Neural crest cell (in vitro differentiated cells): ENCODE measurements at regions not wholly inside any gene's neighbourhood (a gene's known extent, or its start where the extent isn't known, plus 50 kb on each side); places are given as distances from the start of the nearest gene placed in this dataset.

Experiments
- DNase-seq: peaks from one replicate; pipeline ENCODE4 v3.0.0; 2021; ENCODE audit warnings: low read depth, mixed read lengths, low spot score
- H3K27ac Mint-ChIP-seq: one replicate; pipeline ENCODE4 v1.8.0; 2021; ENCODE audit warnings: mild to moderate bottlenecking, mixed read lengths; ENCODE audit not compliant: unreplicated experiment
- H3K27me3 Mint-ChIP-seq: 2 replicates; pipeline ENCODE4 v1.8.0; 2021; ENCODE audit warnings: low read depth, mild to moderate bottlenecking, mixed read lengths
- H3K36me3 Mint-ChIP-seq: 2 replicates; pipeline ENCODE4 v1.8.0; 2021; ENCODE audit warnings: low read depth, mild to moderate bottlenecking, mixed read lengths
- H3K4me1 Mint-ChIP-seq: 2 replicates; pipeline ENCODE4 v1.8.0; 2021; ENCODE audit warnings: mixed read lengths
- H3K4me3 Mint-ChIP-seq: one replicate; pipeline ENCODE4 v1.8.0; 2021; ENCODE audit warnings: mild to moderate bottlenecking, mixed read lengths
- H3K9me3 Mint-ChIP-seq: 2 replicates; pipeline ENCODE4 v1.8.0; 2021; ENCODE audit warnings: mixed read lengths
- CTCF ChIP-seq: fragments of 200-600 bp; sonication (generic); conservative IDR thresholded peaks from 2 replicates; pipeline ENCODE4 v1.5.0; 2021; ENCODE audit warnings: antibody characterized with exemption, mild to moderate bottlenecking

- DNase-seq: no peak
- Mint-ChIP-seq H3K36me3 (no peaks in the 10 kb centered on the region), H3K27ac (no peak overlapping the region), H3K4me3 (no peak overlapping the region), H3K27me3 (no peaks in the 10 kb centered on the region), H3K4me1 (no peaks in the 10 kb centered on the region), H3K9me3 (peaks cover 3% of the 10 kb centered on the region)
- no peak for TF ChIP-seq CTCF
These were observed 144.9 kb downstream of the LRIG3 start for GRCh38 chr12:58775396-58775795.

DNA sequence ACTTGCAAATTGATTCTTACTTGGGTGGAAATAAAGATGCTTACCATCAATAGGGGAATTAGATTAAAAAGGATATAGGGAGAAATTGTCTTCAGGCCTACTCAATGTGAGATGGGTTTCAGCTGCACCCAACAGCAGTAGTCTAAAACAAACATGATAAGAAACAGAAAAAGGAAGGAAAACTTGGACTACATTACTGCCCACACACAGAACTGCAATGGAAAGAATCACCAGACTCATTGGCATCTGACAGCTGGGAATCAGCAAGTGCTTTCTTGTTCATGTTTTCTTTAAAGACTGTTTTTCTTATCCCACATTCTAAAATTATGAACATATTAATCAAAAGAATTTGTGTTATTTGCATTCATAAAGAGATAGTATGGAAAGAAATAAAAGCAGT lies 144.2 kb downstream of the LRIG3 start:
- Mint-ChIP-seq H3K36me3 (no peaks in the 10 kb centered on the region), H3K9me3 (peaks cover 3% of the 10 kb centered on the region), H3K27ac (no peak overlapping the region), H3K27me3 (no peaks in the 10 kb centered on the region), H3K4me3 (no peak overlapping the region), H3K4me1 (no peaks in the 10 kb centered on the region)
- no peak for TF ChIP-seq CTCF
- DNase-seq: no peak

GRCh38 chr12:58777815-58778214 lies 142.5 kb downstream of the LRIG3 start:
- no peak for TF ChIP-seq CTCF
- no peaks in the 10 kb centered on the region for H3K4me1 Mint-ChIP-seq
- H3K27ac Mint-ChIP-seq: no peak overlapping the region
- H3K4me3 Mint-ChIP-seq: no peak overlapping the region
- DNase-seq: no peak
- H3K9me3 Mint-ChIP-seq: no peaks in the 10 kb centered on the region
- H3K36me3 Mint-ChIP-seq: no peaks in the 10 kb centered on the region
- H3K27me3 Mint-ChIP-seq: no peaks in the 10 kb centered on the region

- Mint-ChIP-seq H3K36me3 (no peaks in the 10 kb centered on the region), H3K9me3 (peaks cover 10% of the 10 kb centered on the region), H3K27ac (no peak overlapping the region), H3K27me3 (no peaks in the 10 kb centered on the region), H3K4me3 (no peak overlapping the region), H3K4me1 (no peaks in the 10 kb centered on the region)
- no peak for TF ChIP-seq CTCF
- no peak for DNase-seq
These were observed 138.7 kb downstream of the LRIG3 start for GRCh38 chr12:58781609-58782008.

GRCh38 chr12:58787021-58787760 lies 133.1 kb downstream of the LRIG3 start:
- Mint-ChIP-seq H3K9me3 (peaks cover 13% of the 10 kb centered on the region), H3K4me3 (no peak overlapping the region)

More at GRCh38 chr12:58787021-58787760, 133.1 kb downstream of the LRIG3 start:
- no peaks in the 10 kb centered on the region for H3K27me3 Mint-ChIP-seq
- no peak overlapping the region for H3K27ac Mint-ChIP-seq
- H3K36me3 Mint-ChIP-seq: no peaks in the 10 kb centered on the region
- no peak for DNase-seq
- no peak for TF ChIP-seq CTCF
- H3K4me1 Mint-ChIP-seq: no peaks in the 10 kb centered on the region
